ENCODE measurements at regions not wholly inside any gene's neighbourhood (a gene's known extent, or its start where the extent isn't known, plus 50 kb on each side); places are given as distances from the start of the nearest gene placed in this dataset.

GRCh38 chr10:28996345-28996744 lies 292.5 kb upstream of the LYZL1 start:
- TF ChIP-seq CTCF (IDR thresholded peaks at IDR 0.05; ENCODE audit: insufficient read depth, low read depth, low read length) (no peak), EZH2 (IDR thresholded peaks at IDR 0.05; ENCODE audit: insufficient read depth, low read length) (no peak)
